T-helper 1 cell treated with Interleukin-12 subunit alpha and Interleukin-12 subunit beta and Interleukin-4 antibody, amounts not matched to agents 30 ng/mL and 1 ng/mL, for 36 hours (primary cell): ENCODE measurements at regions not wholly inside any gene's neighbourhood (a gene's known extent, or its start where the extent isn't known, plus 50 kb on each side); places are given as distances from the start of the nearest gene placed in this dataset.

Experiments used
- intact Hi-C: fragments of 100-400 bp; cut with micrococcal nuclease; formaldehyde crosslinking; loops from one replicate; pipeline ENCODE4 v1.15.1; 2024

- intact Hi-C loops: no loop called here
Observed at GRCh38 chr13:109374609-109375200, 411.7 kb downstream of the IRS2 start.

GRCh38 chr13:109372666-109373065 lies 413.7 kb downstream of the IRS2 start:
- intact Hi-C loops: no loop called here

- intact Hi-C loops: no loop called here
Observed at GRCh38 chr13:109371066-109371465, 415.3 kb downstream of the IRS2 start.

GRCh38 chr13:109370496-109370895 lies 415.9 kb downstream of the IRS2 start:
- intact Hi-C loops: no loop called here

- intact Hi-C loops: no loop called here
Observed at GRCh38 chr13:109369353-109370052, 416.9 kb downstream of the IRS2 start.

GRCh38 chr13:109368230-109368629 lies 418.2 kb downstream of the IRS2 start:
- intact Hi-C loops: no loop called here

GRCh38 chr13:109366525-109366924 lies 419.9 kb downstream of the IRS2 start:
- intact Hi-C loops: no loop called here

- intact Hi-C loops: no loop called here
Observed at GRCh38 chr13:109363431-109363830, 423.0 kb downstream of the IRS2 start.

- intact Hi-C loops: no loop called here
Observed at GRCh38 chr13:109362616-109363015, 423.8 kb downstream of the IRS2 start.

- intact Hi-C loops: no loop called here
Observed at GRCh38 chr13:109361562-109362289, 424.7 kb downstream of the IRS2 start.

GRCh38 chr13:109357751-109358471 lies 428.5 kb downstream of the IRS2 start:
- intact Hi-C loops: loop anchor here (2.0 kb wide), 1 partner anchor 23 kb away; no protein-coding TSS in a partner anchor

- intact Hi-C loops: no loop called here
Observed at GRCh38 chr13:109355875-109356434, 430.4 kb downstream of the IRS2 start.

- intact Hi-C loops: no loop called here
Observed at GRCh38 chr13:109355166-109355565, 431.2 kb downstream of the IRS2 start.

GRCh38 chr13:109351236-109351635 lies 435.1 kb downstream of the IRS2 start:
- intact Hi-C loops: no loop called here

GRCh38 chr13:109348519-109349258 lies 437.7 kb downstream of the IRS2 start:
- intact Hi-C loops: no loop called here

GRCh38 chr13:109346060-109346459 lies 440.3 kb downstream of the IRS2 start:
- intact Hi-C loops: no loop called here

GRCh38 chr13:109345433-109345941 lies 440.9 kb downstream of the IRS2 start:
- intact Hi-C loops: no loop called here

- intact Hi-C loops: no loop called here
Observed at GRCh38 chr13:109344552-109345157, 441.7 kb downstream of the IRS2 start.

- intact Hi-C loops: no loop called here
Observed at GRCh38 chr13:109336730-109337129, 449.7 kb downstream of the IRS2 start.
